ENCODE measurements at regions not wholly inside any gene's neighbourhood (a gene's known extent, or its start where the extent isn't known, plus 50 kb on each side); places are given as distances from the start of the nearest gene placed in this dataset.

DNA sequence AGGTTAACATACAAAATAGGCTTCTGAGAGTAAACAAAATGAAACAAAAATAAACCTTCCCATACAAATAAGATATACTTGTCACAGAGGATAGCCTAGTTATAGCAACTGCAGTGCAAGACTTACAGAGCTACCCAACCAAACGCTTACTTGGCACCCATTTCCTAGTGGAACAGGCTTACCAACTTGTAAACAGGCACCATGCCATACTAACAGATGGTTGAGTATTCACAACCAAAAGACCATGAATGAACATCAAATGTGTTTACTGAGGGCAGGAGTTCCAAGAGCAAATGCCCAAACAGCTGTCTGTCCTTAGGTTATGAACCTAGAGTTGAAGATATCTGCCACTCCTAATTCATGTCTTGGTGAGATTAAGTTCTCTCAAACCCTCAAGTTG, 2629.2 kb downstream of the PCDH7 start:
- no peak overlapping the region for H2AFZ ChIP-seq (ENCODE audit: low read length)
- no peak overlapping the region for H3K9ac ChIP-seq (ENCODE audit: low read depth, low read length, poor library complexity, severe bottlenecking)
- no peaks in the 10 kb centered on the region for H4K20me1 ChIP-seq (ENCODE audit: insufficient read depth, low read length, poor library complexity, severe bottlenecking)
- TF ChIP-seq EZH2phosphoT487 (IDR thresholded peaks at IDR 0.05; ENCODE audit: borderline replicate concordance) = no peak
- TF ChIP-seq, protein P1, sequence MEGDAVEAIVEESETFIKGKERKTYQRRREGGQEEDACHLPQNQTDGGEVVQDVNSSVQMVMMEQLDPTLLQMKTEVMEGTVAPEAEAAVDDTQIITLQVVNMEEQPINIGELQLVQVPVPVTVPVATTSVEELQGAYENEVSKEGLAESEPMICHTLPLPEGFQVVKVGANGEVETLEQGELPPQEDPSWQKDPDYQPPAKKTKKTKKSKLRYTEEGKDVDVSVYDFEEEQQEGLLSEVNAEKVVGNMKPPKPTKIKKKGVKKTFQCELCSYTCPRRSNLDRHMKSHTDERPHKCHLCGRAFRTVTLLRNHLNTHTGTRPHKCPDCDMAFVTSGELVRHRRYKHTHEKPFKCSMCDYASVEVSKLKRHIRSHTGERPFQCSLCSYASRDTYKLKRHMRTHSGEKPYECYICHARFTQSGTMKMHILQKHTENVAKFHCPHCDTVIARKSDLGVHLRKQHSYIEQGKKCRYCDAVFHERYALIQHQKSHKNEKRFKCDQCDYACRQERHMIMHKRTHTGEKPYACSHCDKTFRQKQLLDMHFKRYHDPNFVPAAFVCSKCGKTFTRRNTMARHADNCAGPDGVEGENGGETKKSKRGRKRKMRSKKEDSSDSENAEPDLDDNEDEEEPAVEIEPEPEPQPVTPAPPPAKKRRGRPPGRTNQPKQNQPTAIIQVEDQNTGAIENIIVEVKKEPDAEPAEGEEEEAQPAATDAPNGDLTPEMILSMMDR (conservative IDR thresholded peaks at IDR 0.05; ENCODE audit: low read length) = no peak
- H3K4me1 ChIP-seq (ENCODE audit: insufficient read depth, low read length, poor library complexity, severe bottlenecking) = no peaks in the 10 kb centered on the region
- H3K9me2 ChIP-seq (replicated peaks; ENCODE audit: low read depth, low read length) = no peaks in the 10 kb centered on the region
- no peaks in the 10 kb centered on the region for H3K9me3 ChIP-seq (ENCODE audit: insufficient read depth, low read depth, low read length)
- H3K4me2 ChIP-seq (ENCODE audit: low read depth, low read length, poor library complexity, severe bottlenecking) = no peak overlapping the region
- no peaks in the 10 kb centered on the region for H3F3A ChIP-seq (ENCODE audit: low read depth)
- H3K27me3 ChIP-seq (ENCODE audit: insufficient read depth, low read length, poor library complexity, severe bottlenecking) = no peaks in the 10 kb centered on the region
- H3K36me3 ChIP-seq (ENCODE audit: insufficient read depth, low read length) = no peaks in the 10 kb centered on the region
- no peaks in the 10 kb centered on the region for H3K79me2 ChIP-seq (ENCODE audit: insufficient read depth, low read length)
- no peak overlapping the region for H3K4me3 ChIP-seq (ENCODE audit: low read length, poor library complexity, severe bottlenecking)

DNA sequence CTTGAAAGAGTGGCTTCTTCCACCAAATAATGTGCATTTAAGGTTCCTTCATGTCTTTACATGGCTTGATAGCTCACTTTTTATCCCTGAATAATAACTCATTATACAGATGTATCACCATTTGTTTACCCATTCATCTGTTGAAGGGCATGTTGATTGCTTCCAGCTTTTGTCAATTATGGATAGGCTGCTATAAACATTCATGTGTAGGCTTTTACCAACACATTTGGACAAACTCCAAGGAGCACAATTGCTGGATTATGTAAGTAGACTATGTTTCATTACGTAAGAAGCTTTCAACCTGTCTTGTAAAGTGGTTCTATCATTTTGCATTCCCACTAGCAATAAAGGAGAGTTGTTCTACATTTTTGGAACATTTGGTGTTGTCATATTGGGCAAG, 2637.0 kb downstream of the PCDH7 start:
- no peaks in the 10 kb centered on the region for H3K36me3 ChIP-seq (ENCODE audit: insufficient read depth, low read length)
- no peak for TF ChIP-seq EZH2phosphoT487 (IDR thresholded peaks at IDR 0.05; ENCODE audit: borderline replicate concordance)
- TF ChIP-seq, protein P1 (conservative IDR thresholded peaks at IDR 0.05; ENCODE audit: low read length) = no peak
- no peak overlapping the region for H3K4me3 ChIP-seq (ENCODE audit: low read length, poor library complexity, severe bottlenecking)
- no peaks in the 10 kb centered on the region for H3K9me2 ChIP-seq (replicated peaks; ENCODE audit: low read depth, low read length)
- H3K9ac ChIP-seq (ENCODE audit: low read depth, low read length, poor library complexity, severe bottlenecking) = no peak overlapping the region
- no peaks in the 10 kb centered on the region for H3K79me2 ChIP-seq (ENCODE audit: insufficient read depth, low read length)
- no peaks in the 10 kb centered on the region for H3K27me3 ChIP-seq (ENCODE audit: insufficient read depth, low read length, poor library complexity, severe bottlenecking)
- no peaks in the 10 kb centered on the region for H4K20me1 ChIP-seq (ENCODE audit: insufficient read depth, low read length, poor library complexity, severe bottlenecking)
- H3K4me2 ChIP-seq (ENCODE audit: low read depth, low read length, poor library complexity, severe bottlenecking) = no peak overlapping the region
- H3K4me1 ChIP-seq (ENCODE audit: insufficient read depth, low read length, poor library complexity, severe bottlenecking) = no peaks in the 10 kb centered on the region
- H3K9me3 ChIP-seq (ENCODE audit: insufficient read depth, low read depth, low read length) = no peaks in the 10 kb centered on the region
- no peak overlapping the region for H2AFZ ChIP-seq (ENCODE audit: low read length)
- H3F3A ChIP-seq (ENCODE audit: low read depth) = no peaks in the 10 kb centered on the region

DNA sequence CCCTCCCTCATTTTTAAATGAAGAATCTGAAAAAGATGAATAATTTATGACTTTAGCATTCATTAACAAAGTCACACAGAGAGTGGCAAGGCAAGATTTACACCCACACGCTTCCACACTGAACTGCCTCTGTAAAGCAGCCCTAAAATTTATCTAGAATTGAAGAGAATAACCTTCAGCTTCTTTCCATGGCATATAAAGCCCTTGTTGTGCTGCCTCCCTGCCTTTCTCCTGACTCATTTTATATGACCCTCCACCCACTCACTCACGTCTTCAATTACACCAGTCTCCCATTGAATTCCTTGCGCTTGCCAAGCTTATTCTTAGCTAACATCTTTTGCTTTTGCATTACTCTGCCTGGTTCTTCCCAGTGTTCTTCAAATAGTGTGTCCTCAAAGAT, 2649.3 kb downstream of the PCDH7 start:
- Histone ChIP-seq H4K20me1 (ENCODE audit: insufficient read depth, low read length, poor library complexity, severe bottlenecking) (no peaks in the 10 kb centered on the region), H3K4me2 (ENCODE audit: low read depth, low read length, poor library complexity, severe bottlenecking) (no peak overlapping the region), H2AFZ (ENCODE audit: low read length) (no peak overlapping the region), H3K36me3 (ENCODE audit: insufficient read depth, low read length) (no peaks in the 10 kb centered on the region), H3K4me1 (ENCODE audit: insufficient read depth, low read length, poor library complexity, severe bottlenecking) (no peaks in the 10 kb centered on the region), H3K4me3 (ENCODE audit: low read length, poor library complexity, severe bottlenecking) (no peak overlapping the region), H3K9ac (ENCODE audit: low read depth, low read length, poor library complexity, severe bottlenecking) (no peak overlapping the region), H3K9me3 (ENCODE audit: insufficient read depth, low read depth, low read length) (no peaks in the 10 kb centered on the region), H3K9me2 (replicated peaks; ENCODE audit: low read depth, low read length) (no peaks in the 10 kb centered on the region), H3K27me3 (ENCODE audit: insufficient read depth, low read length, poor library complexity, severe bottlenecking) (no peaks in the 10 kb centered on the region), H3F3A (ENCODE audit: low read depth) (no peaks in the 10 kb centered on the region), H3K79me2 (ENCODE audit: insufficient read depth, low read length) (no peaks in the 10 kb centered on the region)
- TF ChIP-seq EZH2phosphoT487 (IDR thresholded peaks at IDR 0.05; ENCODE audit: borderline replicate concordance) = no peak
- TF ChIP-seq, protein P1 (conservative IDR thresholded peaks at IDR 0.05; ENCODE audit: low read length) = no peak

Data from Loucy (cell line).